ENCODE measurements at regions not wholly inside any gene's neighbourhood (a gene's known extent, or its start where the extent isn't known, plus 50 kb on each side); places are given as distances from the start of the nearest gene placed in this dataset.

- Histone ChIP-seq H3K36me3 (ENCODE audit: insufficient read depth, low read length) (no peaks in the 10 kb centered on the region), H3K4me1 (ENCODE audit: insufficient read depth, low read length) (no peaks in the 10 kb centered on the region), H3K79me2 (ENCODE audit: insufficient read depth, low read length) (no peaks in the 10 kb centered on the region), H3K9me3 (ENCODE audit: low read depth, low read length) (no peaks in the 10 kb centered on the region), H3K4me2 (ENCODE audit: insufficient read depth, low read length) (no peak overlapping the region), H3K27me3 (ENCODE audit: insufficient read depth, low read length) (peaks cover 4% of the 10 kb centered on the region), H3K27ac (ENCODE audit: low read depth, low read length) (no peak overlapping the region), H2AFZ (ENCODE audit: low read length) (no peak overlapping the region), H4K20me1 (ENCODE audit: insufficient read depth, low read length) (no peaks in the 10 kb centered on the region), H3K4me3 (ENCODE audit: insufficient read depth, low read length) (no peak overlapping the region)
- TF ChIP-seq CTCF (IDR thresholded peaks at IDR 0.05; ENCODE audit: extremely low read depth, low read depth, low read length): no peak
- no peak for DNase-seq (ENCODE audit: insufficient read length, low spot score, missing footprints)
Measured at GRCh38 chr2:176985871-176986270, 226.7 kb upstream of the HNRNPA3 start.

DNA sequence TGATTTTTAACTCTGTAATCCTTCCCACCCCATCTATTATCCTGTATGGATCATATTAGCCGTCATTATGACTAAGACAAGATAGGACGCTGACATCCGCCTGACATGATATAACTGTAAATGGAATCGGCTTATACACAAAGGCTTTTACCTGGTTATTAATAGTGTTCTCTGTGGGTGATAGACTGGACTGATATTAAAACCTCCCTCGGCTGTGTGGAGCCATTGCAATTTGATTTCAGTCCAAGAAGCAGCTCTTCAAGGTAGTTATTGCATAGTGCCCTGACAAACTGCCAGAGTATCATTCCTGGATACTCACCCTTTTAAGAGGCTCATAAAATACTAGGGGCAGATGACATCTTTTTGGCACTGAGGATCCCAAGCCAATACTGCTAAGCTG, 226.1 kb upstream of the HNRNPA3 start:
- Histone ChIP-seq H3K9me3 (ENCODE audit: low read depth, low read length) (no peaks in the 10 kb centered on the region), H3K4me2 (ENCODE audit: insufficient read depth, low read length) (no peak overlapping the region), H3K4me3 (ENCODE audit: insufficient read depth, low read length) (no peak overlapping the region), H2AFZ (ENCODE audit: low read length) (no peak overlapping the region), H4K20me1 (ENCODE audit: insufficient read depth, low read length) (no peaks in the 10 kb centered on the region), H3K79me2 (ENCODE audit: insufficient read depth, low read length) (no peaks in the 10 kb centered on the region), H3K4me1 (ENCODE audit: insufficient read depth, low read length) (no peaks in the 10 kb centered on the region), H3K27me3 (ENCODE audit: insufficient read depth, low read length) (peaks cover 4% of the 10 kb centered on the region), H3K27ac (ENCODE audit: low read depth, low read length) (no peak overlapping the region), H3K36me3 (ENCODE audit: insufficient read depth, low read length) (no peaks in the 10 kb centered on the region)
- no peak for TF ChIP-seq CTCF (IDR thresholded peaks at IDR 0.05; ENCODE audit: extremely low read depth, low read depth, low read length)
- DNase-seq (ENCODE audit: insufficient read length, low spot score, missing footprints): no peak

DNA sequence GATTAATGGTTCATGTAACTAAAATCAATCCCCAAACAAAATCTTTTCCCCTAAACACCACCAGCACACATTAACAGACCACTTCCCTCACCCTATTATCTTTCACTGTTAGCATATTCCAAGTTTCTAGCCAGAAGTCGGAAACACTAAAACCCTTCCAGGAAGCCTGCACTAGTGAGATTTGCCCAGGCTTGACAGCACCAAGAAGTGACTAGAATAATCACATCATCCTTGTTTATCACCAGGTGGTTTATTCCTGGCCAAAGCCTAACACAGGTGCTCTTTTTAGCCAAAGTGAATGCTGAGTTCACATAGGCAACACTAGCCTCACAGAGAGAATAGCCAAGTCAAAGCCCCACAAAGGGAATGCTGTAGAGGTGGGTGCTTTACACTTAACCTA, 221.2 kb upstream of the HNRNPA3 start:
- Histone ChIP-seq H2AFZ (ENCODE audit: low read length) (no peak overlapping the region), H4K20me1 (ENCODE audit: insufficient read depth, low read length) (no peaks in the 10 kb centered on the region), H3K79me2 (ENCODE audit: insufficient read depth, low read length) (no peaks in the 10 kb centered on the region), H3K36me3 (ENCODE audit: insufficient read depth, low read length) (no peaks in the 10 kb centered on the region), H3K27ac (ENCODE audit: low read depth, low read length) (no peak overlapping the region), H3K9me3 (ENCODE audit: low read depth, low read length) (no peaks in the 10 kb centered on the region), H3K27me3 (ENCODE audit: insufficient read depth, low read length) (no peaks in the 10 kb centered on the region), H3K4me1 (ENCODE audit: insufficient read depth, low read length) (no peaks in the 10 kb centered on the region), H3K4me2 (ENCODE audit: insufficient read depth, low read length) (no peak overlapping the region), H3K4me3 (ENCODE audit: insufficient read depth, low read length) (no peak overlapping the region)
- no peak for DNase-seq (ENCODE audit: insufficient read length, low spot score, missing footprints)
- no peak for TF ChIP-seq CTCF (IDR thresholded peaks at IDR 0.05; ENCODE audit: extremely low read depth, low read depth, low read length)

- H3K27ac ChIP-seq (ENCODE audit: low read depth, low read length): peak overlapping the region; percentile 41
- no peak overlapping the region for H3K4me3 ChIP-seq (ENCODE audit: insufficient read depth, low read length)
- H3K4me1 ChIP-seq (ENCODE audit: insufficient read depth, low read length): no peaks in the 10 kb centered on the region
- peak; percentile 43 for DNase-seq (ENCODE audit: insufficient read length, low spot score, missing footprints)
- TF ChIP-seq CTCF (IDR thresholded peaks at IDR 0.05; ENCODE audit: extremely low read depth, low read depth, low read length): no peak
- no peaks in the 10 kb centered on the region for H3K27me3 ChIP-seq (ENCODE audit: insufficient read depth, low read length)
- no peak overlapping the region for H3K4me2 ChIP-seq (ENCODE audit: insufficient read depth, low read length)
- H4K20me1 ChIP-seq (ENCODE audit: insufficient read depth, low read length): no peaks in the 10 kb centered on the region
- H3K9me3 ChIP-seq (ENCODE audit: low read depth, low read length): no peaks in the 10 kb centered on the region
- no peaks in the 10 kb centered on the region for H3K79me2 ChIP-seq (ENCODE audit: insufficient read depth, low read length)
- H2AFZ ChIP-seq (ENCODE audit: low read length): no peak overlapping the region
- H3K36me3 ChIP-seq (ENCODE audit: insufficient read depth, low read length): no peaks in the 10 kb centered on the region
Measured at GRCh38 chr2:176997074-176997791, 215.4 kb upstream of the HNRNPA3 start.
